Central memory CD8-positive, alpha-beta T cell (primary cell): ENCODE measurements at regions not wholly inside any gene's neighbourhood (a gene's known extent, or its start where the extent isn't known, plus 50 kb on each side); places are given as distances from the start of the nearest gene placed in this dataset.

Experiments used
- ATAC-seq: fragments of 150-1000 bp; cut with Tn5 transposase; replicated peaks from 2 replicates; pipeline ENCODE4 v1.10.0; 2022; ENCODE audit warnings: mild to moderate bottlenecking, moderate FRiP score, moderate number of reproducible peaks; ENCODE audit not compliant: poor library complexity, severe bottlenecking; ENCODE audit errors: extremely low read depth
- DNase-seq, 2 donors: peaks; one replicate each; pipeline ENCODE4 v3.0.0; 2021; ENCODE audit warnings: low spot score in 2 of 2
- H3K27ac Mint-ChIP-seq: one replicate; pipeline ENCODE4 v1.8.0; 2022; ENCODE audit warnings: low read depth, mild to moderate bottlenecking, moderate library complexity, mixed read lengths
- H3K27me3 Mint-ChIP-seq: one replicate; pipeline ENCODE4 v1.8.0; 2022; ENCODE audit warnings: mixed read lengths
- H3K36me3 Mint-ChIP-seq: one replicate; pipeline ENCODE4 v1.8.0; 2022; ENCODE audit warnings: mild to moderate bottlenecking, moderate library complexity, mixed read lengths; ENCODE audit not compliant: insufficient read depth
- H3K4me1 Mint-ChIP-seq: one replicate; pipeline ENCODE4 v1.8.0; 2022; ENCODE audit warnings: mixed read lengths
- H3K4me3 Mint-ChIP-seq: one replicate; pipeline ENCODE4 v1.8.0; 2022; ENCODE audit warnings: mild to moderate bottlenecking, moderate library complexity, mixed read lengths
- H3K9me3 Mint-ChIP-seq: one replicate; pipeline ENCODE4 v1.8.0; 2022; ENCODE audit warnings: mixed read lengths

GRCh38 chr13:34458756-34459715, 483.0 kb upstream of the NBEA start:
- no peak for DNase-seq

GRCh38 chr13:34459856-34460255, 482.2 kb upstream of the NBEA start:
- H3K36me3 Mint-ChIP-seq: no peaks in the 10 kb centered on the region
- DNase-seq (no peak), ATAC-seq (no peak)
- H3K27ac Mint-ChIP-seq: no peak overlapping the region
- no peaks in the 10 kb centered on the region for H3K4me1 Mint-ChIP-seq
- no peaks in the 10 kb centered on the region for H3K27me3 Mint-ChIP-seq
- peaks cover 29% of the 10 kb centered on the region for H3K9me3 Mint-ChIP-seq
- no peak overlapping the region for H3K4me3 Mint-ChIP-seq

More at GRCh38 chr13:34458756-34459715, 483.0 kb upstream of the NBEA start:
- no peak for ATAC-seq
- H3K4me1 Mint-ChIP-seq: no peaks in the 10 kb centered on the region
- no peaks in the 10 kb centered on the region for H3K36me3 Mint-ChIP-seq
- H3K9me3 Mint-ChIP-seq: peaks cover 29% of the 10 kb centered on the region
- H3K27me3 Mint-ChIP-seq: no peaks in the 10 kb centered on the region
- no peak overlapping the region for H3K27ac Mint-ChIP-seq
- no peak overlapping the region for H3K4me3 Mint-ChIP-seq

DNA sequence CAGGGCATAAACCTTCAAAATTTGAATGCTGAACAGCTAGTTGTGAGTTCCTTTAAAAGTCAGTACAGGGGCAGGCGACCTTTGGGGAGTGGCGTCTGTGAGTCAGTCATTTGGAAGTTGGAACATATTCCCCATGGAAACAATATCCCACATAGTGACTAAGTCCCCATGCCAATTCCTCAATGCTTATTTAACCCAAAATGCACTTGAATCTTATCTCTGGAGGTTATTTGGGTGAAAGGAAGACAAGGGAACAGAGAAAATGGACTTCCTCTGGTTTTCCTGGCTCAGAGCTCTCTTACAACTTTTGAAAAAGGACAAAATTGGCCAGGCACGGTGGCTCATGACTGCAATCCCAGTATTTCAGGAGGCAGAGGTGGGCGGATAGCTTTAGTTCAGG, 479.2 kb upstream of the NBEA start:
- no peak overlapping the region for H3K27ac Mint-ChIP-seq
- no peak overlapping the region for H3K4me3 Mint-ChIP-seq

GRCh38 chr13:34464011-34464410, 478.1 kb upstream of the NBEA start:
- Mint-ChIP-seq H3K27ac (no peak overlapping the region), H3K9me3 (peaks cover 28% of the 10 kb centered on the region), H3K4me3 (no peak overlapping the region), H3K4me1 (no peaks in the 10 kb centered on the region), H3K36me3 (no peaks in the 10 kb centered on the region), H3K27me3 (no peaks in the 10 kb centered on the region)
- no peak for DNase-seq
- ATAC-seq: no peak

More for the DNA sequence above, 479.2 kb upstream of the NBEA start:
- Mint-ChIP-seq H3K9me3 (peaks cover 25% of the 10 kb centered on the region), H3K36me3 (no peaks in the 10 kb centered on the region), H3K4me1 (no peaks in the 10 kb centered on the region), H3K27me3 (no peaks in the 10 kb centered on the region)
- DNase-seq (no peak), ATAC-seq (no peak)

GRCh38 chr13:34465423-34465922, 476.6 kb upstream of the NBEA start:
- H3K27me3 Mint-ChIP-seq: no peaks in the 10 kb centered on the region
- H3K4me3 Mint-ChIP-seq: no peak overlapping the region
- peaks cover 28% of the 10 kb centered on the region for H3K9me3 Mint-ChIP-seq
- H3K27ac Mint-ChIP-seq: no peak overlapping the region
- H3K4me1 Mint-ChIP-seq: no peaks in the 10 kb centered on the region
- H3K36me3 Mint-ChIP-seq: no peaks in the 10 kb centered on the region
- no peak for DNase-seq
- ATAC-seq: no peak

DNA sequence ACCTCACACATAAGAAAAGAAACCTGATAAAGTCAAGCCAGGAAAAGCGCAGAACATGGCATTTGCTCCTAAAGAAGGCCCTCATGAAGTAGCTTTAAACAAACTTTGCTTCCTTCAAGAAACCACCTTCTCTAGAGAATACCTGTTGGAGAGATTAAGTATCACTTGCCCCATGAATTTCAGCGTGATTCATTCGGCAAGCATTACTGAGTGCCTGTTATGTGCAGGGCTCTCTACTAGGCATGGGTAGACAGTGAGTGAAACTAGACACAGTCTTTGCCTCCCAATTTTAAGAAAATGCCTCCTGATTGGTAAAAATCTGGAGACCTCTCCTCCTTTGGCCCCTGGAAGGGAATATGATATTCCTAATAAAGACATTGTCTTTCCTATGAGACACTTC, 475.8 kb upstream of the NBEA start:
- Mint-ChIP-seq H3K27me3 (no peaks in the 10 kb centered on the region), H3K4me1 (no peaks in the 10 kb centered on the region), H3K36me3 (no peaks in the 10 kb centered on the region), H3K27ac (no peak overlapping the region), H3K9me3 (peaks cover 23% of the 10 kb centered on the region), H3K4me3 (no peak overlapping the region)
- DNase-seq (no peak), ATAC-seq (no peak)

DNA sequence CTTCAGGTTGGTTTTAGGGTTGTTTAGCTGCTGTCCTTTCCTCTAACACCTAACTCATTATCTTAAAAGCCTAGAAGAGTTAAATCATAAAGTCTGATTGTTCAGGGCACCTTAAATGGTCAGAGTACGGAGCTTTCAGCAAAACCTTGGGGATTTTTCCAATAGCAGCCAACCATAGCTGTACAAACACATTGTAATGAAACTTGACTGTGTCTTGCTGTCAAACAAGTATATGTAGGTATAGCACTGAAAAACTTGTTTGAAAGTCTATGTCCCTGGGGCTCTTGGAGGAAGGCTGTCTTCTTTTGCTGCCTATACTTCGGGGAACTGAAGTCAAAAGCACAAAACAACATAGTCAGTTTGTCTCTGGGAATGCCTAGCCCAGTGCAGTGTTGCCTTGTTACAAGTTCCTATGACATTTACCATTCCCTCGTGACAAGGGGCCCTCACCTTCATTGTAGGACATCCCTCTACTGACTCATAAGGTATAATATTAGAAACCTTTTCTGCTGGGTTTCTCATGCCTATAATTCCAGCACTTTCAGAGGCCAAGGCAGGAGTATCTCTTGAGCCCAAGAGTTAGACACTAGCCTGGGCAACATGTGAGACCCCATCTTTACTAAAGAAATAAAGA, 474.5 kb upstream of the NBEA start:
- H3K4me3 Mint-ChIP-seq: no peak overlapping the region
- DNase-seq (no peak), ATAC-seq (no peak)
- H3K4me1 Mint-ChIP-seq: no peaks in the 10 kb centered on the region
- H3K9me3 Mint-ChIP-seq: peaks cover 15% of the 10 kb centered on the region
- H3K27me3 Mint-ChIP-seq: no peaks in the 10 kb centered on the region
- no peaks in the 10 kb centered on the region for H3K36me3 Mint-ChIP-seq
- H3K27ac Mint-ChIP-seq: no peak overlapping the region

DNA sequence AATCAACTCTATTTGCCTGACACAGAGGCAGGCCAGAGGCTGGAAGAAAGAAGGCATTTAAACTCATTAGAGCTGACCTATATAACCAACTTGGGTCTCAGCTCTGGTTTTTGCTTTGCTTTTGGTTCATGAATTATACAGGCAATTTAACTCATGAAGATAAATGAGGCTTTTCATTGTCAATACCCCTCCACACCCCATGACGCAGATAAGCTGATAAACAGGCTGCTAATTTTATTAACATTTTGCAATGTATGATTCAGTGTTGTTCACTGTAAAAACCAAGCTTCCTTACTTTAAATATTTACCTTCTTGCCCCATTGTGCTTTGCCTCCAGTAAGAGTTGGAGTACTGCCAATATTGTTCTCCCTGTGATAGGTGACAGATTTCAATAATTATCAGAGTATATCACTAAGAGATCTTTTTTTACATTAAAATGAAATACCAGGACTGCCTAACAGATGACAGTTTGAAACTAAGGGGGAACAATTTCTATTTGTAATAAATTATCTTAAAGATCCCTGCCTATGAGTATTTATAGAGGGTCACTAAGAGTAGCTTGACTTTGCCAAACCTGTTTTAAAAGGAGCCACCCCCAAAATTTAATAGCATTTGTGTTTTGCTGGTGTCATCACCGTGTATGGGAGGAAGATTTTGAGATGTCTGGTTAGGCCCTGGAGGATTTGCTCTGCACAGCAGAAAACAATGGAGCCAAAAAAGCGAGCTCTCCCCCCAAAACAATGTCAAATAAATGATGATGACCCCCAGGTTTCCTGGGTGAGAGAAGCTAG, 472.7 kb upstream of the NBEA start:
- Mint-ChIP-seq H3K27me3 (no peaks in the 10 kb centered on the region), H3K27ac (no peak overlapping the region), H3K4me3 (no peak overlapping the region), H3K36me3 (no peaks in the 10 kb centered on the region), H3K9me3 (peaks cover 9% of the 10 kb centered on the region), H3K4me1 (no peaks in the 10 kb centered on the region)
- DNase-seq (no peak), ATAC-seq (no peak)

DNA sequence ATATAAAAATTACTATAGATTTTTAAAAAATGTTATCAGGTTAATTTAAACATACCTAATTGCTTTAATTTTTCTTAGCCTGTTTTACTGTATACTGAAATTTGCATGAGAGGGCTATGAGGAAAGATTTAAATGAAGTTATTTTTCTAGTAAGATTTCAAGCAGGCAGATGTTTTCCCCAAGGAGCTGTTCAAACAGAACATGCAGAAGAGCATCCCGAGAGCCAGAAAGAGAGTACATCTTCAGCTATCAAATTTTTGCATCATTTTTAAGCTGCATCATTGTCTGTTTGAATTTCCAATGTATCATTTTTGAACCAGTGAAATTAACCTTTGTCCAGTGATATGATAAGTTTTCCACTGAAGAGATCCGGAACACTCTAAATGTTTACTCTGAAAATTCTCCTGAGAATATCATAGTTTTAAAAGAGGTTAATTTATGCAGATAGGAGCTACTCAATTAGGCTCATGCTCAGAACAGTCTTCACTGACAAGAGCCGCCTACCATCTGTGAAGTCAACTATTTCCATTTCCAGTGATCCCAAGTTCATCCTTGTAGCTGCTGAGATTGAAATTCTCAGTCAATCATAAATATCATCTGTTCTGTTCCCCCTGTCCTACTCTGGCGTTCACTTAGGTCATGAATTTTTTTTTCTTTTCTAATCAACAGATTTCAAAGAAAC, 467.7 kb upstream of the NBEA start:
- Mint-ChIP-seq H3K9me3 (peaks cover 16% of the 10 kb centered on the region), H3K36me3 (no peaks in the 10 kb centered on the region), H3K27me3 (no peaks in the 10 kb centered on the region), H3K4me1 (no peaks in the 10 kb centered on the region), H3K27ac (no peak overlapping the region), H3K4me3 (no peak overlapping the region)
- ATAC-seq (no peak), DNase-seq (no peak)

DNA sequence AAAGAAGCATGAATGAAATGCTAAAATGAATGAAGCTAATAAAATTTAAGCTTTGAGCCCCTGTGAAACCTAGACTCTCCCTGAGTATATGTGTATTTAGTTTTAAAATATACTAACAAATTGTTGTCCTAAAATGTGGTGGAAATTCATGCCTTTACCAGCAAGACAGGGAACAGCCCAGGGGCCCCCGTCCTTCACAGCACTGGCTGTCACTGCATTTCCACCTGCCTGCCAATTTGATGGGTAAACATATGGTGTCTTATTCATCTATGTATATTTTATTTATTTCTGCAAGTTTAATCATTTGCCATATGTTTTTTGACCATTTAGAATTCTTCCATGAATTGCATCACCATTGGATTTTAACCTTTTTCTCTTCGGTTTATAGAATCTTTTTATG, 463.7 kb upstream of the NBEA start:
- DNase-seq: no peak
- Mint-ChIP-seq H3K36me3 (no peaks in the 10 kb centered on the region), H3K27ac (no peak overlapping the region), H3K27me3 (no peaks in the 10 kb centered on the region), H3K9me3 (peaks cover 16% of the 10 kb centered on the region), H3K4me3 (no peak overlapping the region), H3K4me1 (no peaks in the 10 kb centered on the region)
- ATAC-seq: no peak

- Mint-ChIP-seq H3K27me3 (no peaks in the 10 kb centered on the region), H3K27ac (no peak overlapping the region), H3K36me3 (no peaks in the 10 kb centered on the region), H3K9me3 (peaks cover 30% of the 10 kb centered on the region), H3K4me3 (no peak overlapping the region), H3K4me1 (no peaks in the 10 kb centered on the region)
- no peak for ATAC-seq
- no peak for DNase-seq
These were observed 440.1 kb upstream of the NBEA start for GRCh38 chr13:34502011-34502410.

- Mint-ChIP-seq H3K27ac (no peak overlapping the region), H3K4me1 (no peaks in the 10 kb centered on the region), H3K27me3 (no peaks in the 10 kb centered on the region), H3K4me3 (no peak overlapping the region), H3K36me3 (no peaks in the 10 kb centered on the region), H3K9me3 (peaks cover 36% of the 10 kb centered on the region)
- DNase-seq: no peak
- ATAC-seq: no peak
These were observed 439.4 kb upstream of the NBEA start for GRCh38 chr13:34502621-34503020.
